NCI-H748 treated with DMSO at 0.1 percent for 48 hours (cell line): ENCODE measurements at regions not wholly inside any gene's neighbourhood (a gene's known extent, or its start where the extent isn't known, plus 50 kb on each side); places are given as distances from the start of the nearest gene placed in this dataset.
"Not testable (repeated sequence)": the region's sequence is repeated elsewhere in the genome, so short reads cannot be mapped to it uniquely, and the experiment has no call there.

Experiments
- DNase-seq: peaks from one replicate; lab custom pipeline; 2025; lab: John Stamatoyannopoulos, UW

GRCh38 chr14:71604231-71604630, 328.0 kb upstream of the RGS6 start:
- DNase-seq: no peak

- DNase-seq: no peak
These were observed 326.2 kb upstream of the RGS6 start for GRCh38 chr14:71606064-71606463.

- no peak for DNase-seq
These were observed 325.7 kb upstream of the RGS6 start for GRCh38 chr14:71606575-71606974.

DNA sequence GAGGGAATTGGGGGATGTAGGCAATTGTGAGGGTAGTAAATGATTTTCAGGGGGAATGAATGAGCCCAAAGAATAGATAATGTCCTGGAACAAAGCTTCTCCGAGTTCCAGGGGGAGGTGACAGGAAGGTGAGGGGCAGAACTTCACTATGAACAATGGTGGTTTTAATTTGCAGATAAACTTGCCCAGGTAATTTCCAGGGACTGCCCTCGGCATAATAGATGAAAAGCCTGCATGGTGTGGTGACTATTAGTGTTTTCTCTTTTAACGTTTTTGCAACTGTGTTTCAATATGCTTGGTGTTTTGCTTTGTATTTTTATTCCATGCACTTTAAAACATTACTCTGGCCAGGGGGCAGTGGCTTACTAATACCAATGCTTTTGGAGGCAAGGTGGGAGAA, 325.2 kb upstream of the RGS6 start:
- no peak for DNase-seq

- DNase-seq: no peak
These were observed 322.1 kb upstream of the RGS6 start for GRCh38 chr14:71610149-71610548.

DNA sequence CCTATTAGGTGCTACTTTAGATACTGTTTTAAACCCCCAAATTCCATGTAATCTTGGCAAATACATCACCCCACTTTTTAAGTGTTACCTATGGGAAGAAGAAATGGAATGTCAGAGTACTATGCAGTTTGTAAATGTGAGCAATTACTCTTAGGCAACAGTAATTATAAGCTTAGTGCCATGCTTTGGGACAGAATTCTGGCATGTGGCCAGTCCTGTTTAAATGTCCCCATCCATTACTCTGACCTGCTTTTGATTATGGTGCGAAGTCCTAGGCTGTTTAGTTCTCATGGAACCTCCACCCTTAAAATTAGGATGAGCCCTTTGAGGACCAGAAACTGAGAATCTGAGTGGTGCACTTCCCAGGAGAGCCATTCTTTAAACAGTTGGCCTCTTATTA, 321.4 kb upstream of the RGS6 start:
- DNase-seq: peak; percentile 14

- DNase-seq: no peak
These were observed 319.1 kb upstream of the RGS6 start for GRCh38 chr14:71613168-71613567.

DNA sequence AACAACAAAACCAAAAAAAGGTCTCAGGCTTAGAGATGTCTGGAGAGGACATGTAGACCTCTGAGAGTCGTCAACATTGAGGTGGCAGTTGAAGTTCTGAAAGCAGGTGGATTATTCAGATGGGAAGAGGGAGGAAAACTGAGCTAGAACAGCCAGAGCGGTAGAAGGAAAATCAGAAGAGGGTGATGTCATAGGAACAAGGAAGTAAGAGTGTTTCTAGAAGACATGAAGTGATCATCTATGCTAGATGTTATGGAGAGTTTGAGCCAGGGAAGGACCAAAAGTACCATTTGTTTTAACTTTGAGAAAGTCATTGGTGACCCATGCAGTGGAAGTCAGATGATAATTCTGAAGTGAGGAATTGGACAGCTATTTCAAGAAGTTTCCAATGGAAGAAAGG, 316.2 kb upstream of the RGS6 start:
- DNase-seq: no peak

- no peak for DNase-seq
These were observed 314.2 kb upstream of the RGS6 start for GRCh38 chr14:71618047-71618446.

- DNase-seq: no peak
These were observed 313.5 kb upstream of the RGS6 start for GRCh38 chr14:71618716-71619115.

- no peak for DNase-seq
These were observed 312.8 kb upstream of the RGS6 start for GRCh38 chr14:71619472-71619871.

- DNase-seq: no peak
These were observed 311.8 kb upstream of the RGS6 start for GRCh38 chr14:71620401-71620800.

- DNase-seq: no peak
These were observed 311.0 kb upstream of the RGS6 start for GRCh38 chr14:71621276-71621675.

DNA sequence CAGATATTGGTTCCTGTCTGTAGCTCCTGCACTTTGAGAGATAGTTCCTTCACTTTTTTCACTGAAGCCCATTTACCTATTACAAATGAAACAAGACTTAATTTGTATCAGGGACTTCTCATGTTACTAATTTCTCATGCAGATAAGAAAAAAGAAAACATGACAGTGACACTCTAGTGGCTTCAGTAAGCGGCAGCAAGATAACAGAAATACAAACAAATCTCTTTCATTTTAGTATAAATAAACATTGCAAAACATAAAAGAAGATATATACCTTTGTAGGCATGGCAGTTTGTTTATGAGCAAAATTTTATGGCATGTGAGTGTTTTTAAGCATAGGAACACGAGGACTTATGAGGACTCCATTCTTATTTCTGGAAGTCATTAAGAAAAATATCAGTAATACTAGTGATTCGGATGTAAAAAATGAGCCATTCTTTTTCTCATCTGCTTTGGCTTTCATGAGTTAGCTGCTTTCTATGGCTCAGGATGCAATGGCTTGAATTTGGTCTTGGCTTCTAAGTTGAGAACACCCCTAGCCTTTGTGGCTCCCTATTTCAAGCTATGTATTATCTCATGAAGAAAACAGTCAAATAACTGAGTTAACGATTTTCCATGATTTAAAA, 310.1 kb upstream of the RGS6 start:
- no peak for DNase-seq

DNA sequence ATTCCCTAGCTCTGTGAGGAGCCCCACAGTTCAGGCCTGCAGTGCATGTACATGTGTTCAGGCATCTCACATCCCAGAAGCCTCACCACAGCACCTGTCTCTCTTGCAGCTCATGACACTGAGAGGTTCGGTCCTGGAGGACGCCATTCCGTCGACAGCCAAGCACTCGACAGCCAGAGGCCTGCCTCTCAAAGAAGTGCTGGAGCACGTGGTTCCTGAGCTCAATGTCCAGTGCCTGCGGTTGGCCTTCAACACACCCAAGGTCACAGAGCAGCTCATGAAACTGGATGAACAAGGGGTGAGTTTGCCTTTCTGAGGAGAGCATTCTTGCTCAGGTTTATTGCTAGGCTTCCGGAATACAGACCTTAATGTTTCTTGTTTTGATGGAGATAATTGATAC, 308.3 kb upstream of the RGS6 start:
- no peak for DNase-seq

DNA sequence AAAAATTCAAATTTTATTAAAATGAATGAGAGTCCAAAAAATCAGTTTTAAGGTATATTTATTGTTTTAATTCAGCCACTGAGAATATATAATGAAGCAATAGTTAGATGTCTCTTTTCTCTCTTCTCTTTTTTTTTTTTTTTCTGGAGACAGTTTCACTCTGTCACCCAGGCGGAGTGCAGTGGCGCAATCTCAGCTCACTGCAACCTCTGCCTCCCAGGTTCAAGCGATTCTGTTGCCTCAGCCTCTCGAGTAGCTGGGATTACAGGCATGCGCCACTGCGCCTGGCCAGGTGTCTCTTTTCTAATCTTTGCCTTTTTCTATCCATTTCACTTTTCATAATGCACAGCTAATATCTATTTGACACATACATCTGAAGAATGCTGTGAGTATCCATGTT, 307.1 kb upstream of the RGS6 start:
- DNase-seq: no peak

DNA sequence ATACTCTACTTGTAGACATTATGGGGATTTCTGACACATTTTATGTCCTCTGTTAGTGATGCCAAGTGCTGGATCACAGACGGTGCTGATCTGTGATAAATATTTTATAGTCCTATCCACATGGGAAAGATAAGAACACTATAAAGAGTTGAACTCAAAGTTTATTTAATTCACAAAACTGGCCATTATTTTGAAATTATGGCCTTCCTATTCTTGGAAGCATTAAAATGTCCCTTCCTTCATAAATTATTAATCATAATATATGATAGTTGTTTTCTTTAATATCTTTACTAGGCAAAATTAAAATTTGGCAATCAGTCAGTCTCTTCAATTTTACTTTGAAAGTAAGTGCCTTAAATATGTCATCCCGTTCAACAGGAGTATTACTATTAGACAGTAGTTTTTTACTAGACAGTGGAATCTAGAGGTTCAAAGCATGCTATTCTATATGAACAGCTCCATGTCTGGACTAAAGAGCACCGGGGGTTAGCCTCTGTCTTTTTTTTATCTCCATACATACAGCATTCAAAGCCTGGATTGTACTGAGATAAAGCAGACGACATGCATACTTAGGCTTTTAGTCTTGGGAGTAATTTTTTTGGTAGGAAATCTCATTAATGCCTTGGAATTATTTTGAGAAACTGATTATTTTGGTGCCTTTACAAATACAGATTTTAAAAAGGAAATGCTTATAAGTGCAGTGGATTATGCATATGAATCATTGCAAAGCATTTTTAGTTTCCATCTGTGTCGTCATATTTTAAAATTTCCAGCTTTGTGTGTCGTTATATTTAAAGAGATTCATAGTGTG, 306.1 kb upstream of the RGS6 start:
- no peak for DNase-seq

- no peak for DNase-seq
These were observed 303.8 kb upstream of the RGS6 start for GRCh38 chr14:71628433-71628832.

GRCh38 chr14:71629250-71629649, 303.0 kb upstream of the RGS6 start:
- DNase-seq: no peak

- DNase-seq: no peak
These were observed 302.3 kb upstream of the RGS6 start for GRCh38 chr14:71629765-71630492.

DNA sequence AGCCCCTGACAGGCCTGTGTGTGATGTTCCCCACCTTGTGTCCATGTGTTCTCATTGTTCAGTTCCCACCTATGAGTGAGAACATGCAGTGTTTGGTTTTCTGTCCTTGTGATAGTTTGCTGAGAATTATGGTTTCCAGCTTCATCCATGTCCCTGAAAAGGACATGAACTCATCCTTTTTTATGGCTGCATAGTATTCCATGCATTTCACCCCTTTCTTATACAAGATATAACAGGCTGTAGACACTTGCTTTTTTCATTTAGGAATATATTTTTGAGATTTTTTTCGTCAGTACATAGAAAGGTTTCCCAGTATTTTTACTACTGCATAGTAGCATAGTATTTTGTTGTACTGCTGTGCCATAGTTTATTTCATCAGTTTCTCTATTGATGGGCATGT, 301.2 kb upstream of the RGS6 start:
- DNase-seq: not testable (repeated sequence)

GRCh38 chr14:71632440-71632946, 299.7 kb upstream of the RGS6 start:
- no peak for DNase-seq

- no peak for DNase-seq
These were observed 296.2 kb upstream of the RGS6 start for GRCh38 chr14:71636076-71636475.
